ENCODE measurements at regions not wholly inside any gene's neighbourhood (a gene's known extent, or its start where the extent isn't known, plus 50 kb on each side); places are given as distances from the start of the nearest gene placed in this dataset.

DNA sequence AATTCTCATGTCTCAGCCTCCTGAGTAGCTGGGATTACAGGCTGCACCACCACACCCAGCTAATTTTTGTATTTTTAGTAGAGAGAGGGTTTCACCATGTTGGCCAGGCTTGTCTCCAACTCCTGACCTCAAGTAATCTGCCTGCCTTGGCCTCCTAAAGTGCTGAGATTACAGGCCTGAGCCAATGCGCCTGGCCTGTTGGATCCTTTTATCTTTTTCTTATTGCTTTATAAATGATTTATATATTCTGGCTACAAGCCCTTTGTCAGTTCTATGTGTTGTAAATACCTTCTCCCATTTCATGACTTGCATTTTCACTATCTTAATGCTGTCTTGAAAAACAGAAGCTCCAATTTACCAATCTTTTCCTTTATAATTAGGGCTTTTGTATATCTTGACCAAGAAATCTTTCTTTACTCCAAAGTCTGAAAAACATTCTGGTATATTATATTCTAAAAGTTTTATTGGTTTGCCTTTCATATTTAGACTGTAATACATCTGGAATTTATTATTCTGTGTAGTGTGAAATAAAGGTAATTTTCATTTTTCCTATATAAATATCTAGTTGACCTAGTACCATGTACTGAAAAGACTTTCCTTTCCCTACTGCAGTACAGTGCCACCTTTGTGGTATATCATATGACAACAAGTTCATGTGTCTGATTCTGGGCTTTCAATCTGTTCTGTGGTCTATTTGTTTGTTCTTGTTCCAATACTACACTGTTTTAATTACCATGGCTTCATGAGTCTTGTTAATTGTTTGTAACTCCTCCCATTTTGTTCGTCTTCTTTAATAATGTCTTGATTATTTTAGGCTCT is 52.9 kb upstream of the RNU6-1 start:
- DNase-seq: no peak

GRCh38 chr15:67895237-67895636 is 55.4 kb upstream of the RNU6-1 start:
- no peak for DNase-seq

DNA sequence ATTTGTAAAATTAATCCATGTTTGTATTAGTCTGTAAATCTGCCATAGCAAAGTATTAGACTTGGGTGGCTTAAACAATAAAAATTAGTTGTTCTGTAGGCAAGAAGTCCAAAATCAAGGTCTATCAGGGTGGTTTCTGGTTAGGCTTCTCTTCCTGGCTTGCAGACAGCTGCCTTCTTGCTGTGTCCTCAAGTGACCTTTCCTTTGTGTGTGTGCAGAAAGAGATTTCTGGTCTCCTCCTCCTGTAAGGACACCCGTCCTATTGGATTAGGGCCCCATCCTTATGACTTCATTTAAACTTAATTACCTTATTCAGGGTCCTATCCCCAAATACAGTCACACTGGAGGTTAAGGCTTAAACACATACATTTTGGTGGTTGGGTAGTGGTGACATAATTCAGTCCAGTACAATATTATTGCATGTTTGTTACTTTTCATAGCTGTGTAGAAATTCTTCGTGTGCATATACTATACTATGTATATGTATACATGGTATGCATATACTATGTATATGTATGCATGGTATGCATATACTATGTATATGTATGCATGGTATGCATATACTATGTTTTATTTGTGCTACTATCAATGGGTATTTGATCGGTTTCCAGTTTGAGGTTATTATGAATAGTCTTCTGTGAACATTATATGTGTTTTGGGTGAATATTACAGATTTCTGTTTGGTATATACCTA is 57.9 kb upstream of the RNU6-1 start:
- DNase-seq: no peak

- DNase-seq: no peak
Observed at GRCh38 chr15:67899596-67900283, 59.9 kb upstream of the RNU6-1 start.

- no peak for DNase-seq
Observed at GRCh38 chr15:67900621-67901147, 60.8 kb upstream of the RNU6-1 start.

- no peak for DNase-seq
Observed at GRCh38 chr15:67901922-67902321, 62.1 kb upstream of the RNU6-1 start.

DNA sequence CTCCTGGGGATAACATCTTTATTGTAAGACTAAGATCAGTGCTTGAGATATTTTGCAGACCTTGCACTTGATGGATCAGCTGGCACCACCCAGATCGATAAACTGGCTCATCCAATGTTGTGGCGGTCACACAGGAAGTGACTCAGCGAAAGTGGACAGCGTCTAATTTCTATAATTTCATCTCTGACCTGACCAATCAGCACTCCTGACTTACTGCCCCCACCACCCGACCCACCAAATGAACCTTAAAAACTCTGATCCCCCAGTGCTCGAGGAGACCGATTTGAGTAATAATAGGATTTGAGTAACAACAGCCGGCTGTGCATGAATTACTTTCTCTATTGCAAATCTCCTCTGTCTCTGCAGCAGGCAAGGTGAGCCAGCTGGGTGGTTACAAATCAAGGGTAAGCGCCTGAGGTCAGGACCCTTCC is 62.7 kb upstream of the RNU6-1 start:
- no peak for DNase-seq

- DNase-seq: no peak
Observed at GRCh38 chr15:67903708-67904107, 63.9 kb upstream of the RNU6-1 start.

DNA sequence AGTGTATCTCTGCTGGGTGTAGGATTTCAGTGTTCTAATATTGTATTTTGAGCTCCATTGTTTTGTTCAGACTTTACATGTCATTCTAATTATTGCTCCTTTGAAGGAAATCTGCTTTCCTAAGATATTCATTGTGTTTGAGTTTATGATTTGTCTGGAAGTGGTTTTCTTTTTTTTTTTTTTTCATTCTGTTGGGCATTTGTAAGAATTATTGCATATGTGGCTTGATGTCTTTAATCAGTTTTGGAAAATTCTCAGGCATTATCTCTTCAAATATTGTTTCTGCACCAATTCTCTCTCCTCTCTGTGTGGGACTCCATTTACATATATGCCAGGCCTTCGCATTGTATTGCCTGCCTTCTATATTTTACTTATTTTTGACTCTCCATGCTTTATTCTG is 65.8 kb upstream of the RNU6-1 start:
- no peak for DNase-seq

DNA sequence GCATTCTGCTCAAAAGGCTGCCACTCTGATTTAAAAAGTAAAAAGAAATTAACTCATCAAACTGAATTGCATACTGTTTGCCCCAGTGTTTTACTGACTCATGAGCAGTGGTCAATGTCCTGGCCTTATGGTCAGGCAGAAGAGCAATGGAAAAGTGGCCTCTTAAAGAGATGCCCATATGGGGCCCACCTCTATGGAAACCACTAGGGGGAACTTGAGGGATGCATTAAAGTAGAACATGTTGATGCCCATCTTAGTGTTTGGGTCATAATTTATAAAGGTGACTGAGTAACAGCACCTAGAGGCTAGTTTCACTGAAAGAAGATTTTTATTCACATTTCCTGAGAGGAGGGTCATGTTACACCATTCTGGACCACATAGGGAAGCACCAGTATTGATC is 66.5 kb upstream of the RNU6-1 start:
- DNase-seq: no peak

DNA sequence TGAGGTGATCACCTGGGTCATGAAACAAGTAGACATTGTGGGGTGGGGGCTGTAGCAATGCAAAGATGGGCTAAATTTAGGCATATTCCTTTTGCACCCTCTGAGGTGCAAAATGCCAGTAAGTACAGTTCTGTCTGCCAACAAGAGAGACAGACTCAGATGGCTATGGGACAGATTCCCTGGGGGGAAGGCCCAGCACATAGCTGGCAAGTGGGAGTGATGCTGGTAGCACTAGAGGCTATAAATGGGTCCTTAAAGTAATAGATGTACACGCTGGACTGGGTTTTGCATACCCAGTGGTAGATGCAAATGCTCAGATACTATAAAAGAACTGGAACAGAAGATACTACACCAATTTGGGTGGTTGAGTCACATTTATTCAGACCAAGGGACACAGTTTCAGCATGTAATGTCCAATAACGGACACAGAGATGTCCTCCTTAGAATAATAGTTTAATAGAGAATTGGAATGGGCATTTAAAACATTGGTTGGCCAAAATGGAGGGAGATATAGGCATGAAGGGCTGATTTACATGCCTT is 67.4 kb upstream of the RNU6-1 start:
- DNase-seq: no peak

GRCh38 chr15:67908756-67909155 is 68.9 kb upstream of the RNU6-1 start:
- no peak for DNase-seq

DNA sequence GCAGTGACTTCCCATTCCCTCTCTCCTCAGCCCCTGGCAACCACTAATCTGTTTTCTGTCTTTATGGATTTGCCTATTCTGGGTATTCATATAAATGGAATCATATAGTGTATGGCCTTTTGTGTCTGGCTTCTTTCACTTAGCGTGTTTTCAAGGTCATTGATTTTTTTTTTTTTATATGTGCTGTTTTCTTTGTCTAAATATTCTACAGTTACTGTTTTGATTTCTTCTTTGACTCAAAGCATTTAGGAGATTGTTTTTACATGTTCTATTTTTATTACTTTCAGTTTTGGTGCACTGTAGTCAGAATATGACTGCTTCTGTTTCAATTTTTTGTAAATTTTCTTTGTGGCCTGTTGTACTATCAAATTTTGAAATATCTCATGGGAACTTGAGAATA is 71.9 kb upstream of the RNU6-1 start:
- DNase-seq: no peak

GRCh38 chr15:67914028-67914427 is 74.2 kb upstream of the RNU6-1 start:
- no peak for DNase-seq

- DNase-seq: peak; percentile 82
Observed at GRCh38 chr15:67914537-67915460, 75.0 kb upstream of the RNU6-1 start.

DNA sequence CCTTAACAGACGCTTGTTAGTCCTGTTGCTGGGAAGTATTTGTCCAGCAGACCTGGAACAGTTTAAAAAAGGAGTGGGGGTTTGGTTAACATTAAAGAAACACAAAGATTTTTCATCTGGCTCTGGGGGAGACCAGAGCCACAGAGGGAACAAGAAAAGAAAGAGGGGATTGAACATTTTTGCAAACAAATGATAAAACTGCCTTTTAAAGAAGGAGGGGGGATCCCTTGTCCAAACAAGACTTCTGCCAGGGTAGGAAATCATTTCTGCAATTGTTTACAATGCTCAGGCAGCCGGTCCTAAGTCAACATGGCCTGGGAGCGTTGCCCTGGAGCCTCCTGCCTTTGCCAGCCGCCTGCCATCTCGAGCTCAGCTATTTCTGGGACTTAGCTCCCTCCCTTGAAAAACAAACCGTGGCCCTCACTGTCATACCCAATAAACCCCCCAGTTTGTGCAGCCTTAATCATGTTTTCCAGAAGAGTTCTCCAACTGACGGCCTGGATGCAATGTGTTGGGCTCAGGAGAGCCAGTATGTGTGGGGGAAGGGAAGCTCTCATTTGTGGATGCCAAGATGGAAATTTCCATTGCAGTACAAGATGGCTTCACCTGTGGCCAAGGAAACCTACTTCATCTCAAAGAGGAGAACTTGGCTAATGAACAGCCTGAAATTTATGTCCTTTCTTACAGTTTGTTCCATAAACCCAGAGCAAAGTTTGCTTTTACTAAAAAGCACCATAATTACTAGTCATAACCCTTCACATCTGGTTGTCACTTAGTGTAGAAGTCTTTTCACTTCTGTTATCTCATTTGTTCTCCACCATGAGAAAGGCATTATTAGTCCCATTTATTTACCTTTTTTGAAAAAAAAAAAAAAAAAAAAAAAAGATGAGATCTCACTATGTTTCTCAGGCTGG is 75.9 kb upstream of the RNU6-1 start:
- no peak for DNase-seq

GRCh38 chr15:67916565-67916964 is 76.7 kb upstream of the RNU6-1 start:
- no peak for DNase-seq

GRCh38 chr15:67917037-67917436 is 77.2 kb upstream of the RNU6-1 start:
- DNase-seq: peak; percentile 84

GRCh38 chr15:67917636-67918035 is 77.8 kb upstream of the RNU6-1 start:
- DNase-seq: peak; percentile 75

DNA sequence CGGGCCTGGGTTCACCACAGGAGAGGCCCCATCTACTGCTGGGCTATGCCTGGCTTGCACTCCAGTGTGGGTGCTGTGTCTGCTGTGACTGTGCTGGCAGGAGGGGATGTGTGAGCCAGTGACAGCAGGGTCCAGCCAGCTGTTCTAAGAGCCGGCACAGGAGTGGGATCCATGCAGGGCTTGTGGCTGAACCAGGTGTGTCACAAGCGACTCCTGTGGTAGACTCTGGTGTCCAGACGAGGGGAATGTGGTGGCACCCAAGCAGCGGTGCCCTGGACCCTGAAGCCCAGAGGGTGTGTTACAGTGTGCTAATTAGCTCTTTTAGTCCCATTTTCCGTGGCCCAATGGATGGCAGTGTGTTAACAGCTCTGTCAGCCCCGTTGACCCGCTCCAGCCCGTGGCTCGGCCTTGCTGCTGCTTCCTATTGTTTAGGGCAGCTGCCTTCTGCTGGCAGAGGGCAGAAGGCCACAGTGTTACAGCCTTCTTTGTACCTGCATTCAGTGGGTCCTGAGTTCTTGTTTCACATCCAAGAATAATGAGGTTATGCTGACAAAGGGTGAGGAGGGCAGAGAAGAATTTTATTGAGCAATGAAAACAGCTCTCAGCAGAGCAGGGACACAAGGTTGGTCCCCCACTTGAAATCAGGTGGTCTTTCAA is 78.5 kb upstream of the RNU6-1 start:
- DNase-seq: peak; percentile 61

Data from islet precursor cell (in vitro differentiated cells).